Left lobe of liver (tissue), 2 donors: ENCODE measurements at regions not wholly inside any gene's neighbourhood (a gene's known extent, or its start where the extent isn't known, plus 50 kb on each side); places are given as distances from the start of the nearest gene placed in this dataset.

Source experiments
- ATAC-seq: fragments of 200-7000 bp; cut with Tn5 transposase; one replicate; pipeline ENCODE4 v1.9.1; 2020; ENCODE audit warnings: mild to moderate bottlenecking, moderate library complexity
- DNase-seq: peaks from one replicate; pipeline ENCODE4 v3.0.0-alpha.2; 2020; ENCODE audit warnings: low spot score
- donor health status: DM: no; HTN: no; CAD: no; lungs with moderate emphysema.
- donor health status: DM: no; HTN: yes; CAD: no.

- DNase-seq, result no peak
- ATAC-seq, result no peak
Measured at GRCh38 chr20:56987986-56988385, 278.5 kb downstream of the BMP7 start.

- no peak for DNase-seq
- no peak for ATAC-seq
Measured at GRCh38 chr20:56988446-56988845, 278.0 kb downstream of the BMP7 start.

- no peak for DNase-seq
- ATAC-seq, result no peak
Measured at GRCh38 chr20:56989516-56989915, 276.9 kb downstream of the BMP7 start.

GRCh38 chr20:56993020-56993559 is 273.4 kb downstream of the BMP7 start:
- no peak for ATAC-seq

GRCh38 chr20:56994006-56994405 is 272.4 kb downstream of the BMP7 start:
- ATAC-seq (no peak), DNase-seq (no peak)

More at GRCh38 chr20:56993020-56993559, 273.4 kb downstream of the BMP7 start:
- DNase-seq, result no peak

- ATAC-seq, result no peak
Measured at GRCh38 chr20:56995149-56995548, 271.3 kb downstream of the BMP7 start.

GRCh38 chr20:56995635-56996075 is 270.8 kb downstream of the BMP7 start:
- ATAC-seq, result no peak
- no peak for DNase-seq

More at GRCh38 chr20:56995149-56995548, 271.3 kb downstream of the BMP7 start:
- no peak for DNase-seq

- ATAC-seq (no peak), DNase-seq (no peak)
Measured at GRCh38 chr20:56996533-56996932, 269.9 kb downstream of the BMP7 start.

- DNase-seq (no peak), ATAC-seq (no peak)
Measured at GRCh38 chr20:56998438-56998837, 268.0 kb downstream of the BMP7 start.

- DNase-seq (no peak), ATAC-seq (no peak)
Measured at GRCh38 chr20:57000441-57000968, 265.9 kb downstream of the BMP7 start.

GRCh38 chr20:57001126-57001767 is 265.2 kb downstream of the BMP7 start:
- ATAC-seq (no peak), DNase-seq (no peak)

GRCh38 chr20:57002066-57002570 is 264.3 kb downstream of the BMP7 start:
- no peak for DNase-seq

GRCh38 chr20:57003012-57003411 is 263.4 kb downstream of the BMP7 start:
- ATAC-seq (no peak), DNase-seq (no peak)

More at GRCh38 chr20:57002066-57002570, 264.3 kb downstream of the BMP7 start:
- no peak for ATAC-seq

GRCh38 chr20:57004416-57004815 is 262.0 kb downstream of the BMP7 start:
- DNase-seq (no peak), ATAC-seq (no peak)

GRCh38 chr20:57004951-57005933 is 261.2 kb downstream of the BMP7 start:
- DNase-seq, result no peak
- ATAC-seq, result no peak

- ATAC-seq, result no peak
- DNase-seq, result no peak
Measured at GRCh38 chr20:57006411-57007170, 259.9 kb downstream of the BMP7 start.

- no peak for ATAC-seq
- no peak for DNase-seq
Measured at GRCh38 chr20:57007171-57007540, 259.3 kb downstream of the BMP7 start.

GRCh38 chr20:57008217-57008616 is 258.2 kb downstream of the BMP7 start:
- ATAC-seq (no peak), DNase-seq (no peak)

GRCh38 chr20:57009355-57009754 is 257.1 kb downstream of the BMP7 start:
- ATAC-seq (no peak), DNase-seq (no peak)

- no peak for ATAC-seq
- no peak for DNase-seq
Measured at GRCh38 chr20:57009775-57010174, 256.7 kb downstream of the BMP7 start.
